ENCODE measurements at regions not wholly inside any gene's neighbourhood (a gene's known extent, or its start where the extent isn't known, plus 50 kb on each side); places are given as distances from the start of the nearest gene placed in this dataset.
"Not testable (repeated sequence)": the region's sequence is repeated elsewhere in the genome, so short reads cannot be mapped to it uniquely, and the experiment has no call there.

- H3K36me3 ChIP-seq (ENCODE audit: control insufficient read depth in 1 of 2, insufficient read depth in 2 of 2, low read length in 2 of 2); H2AFZ ChIP-seq (ENCODE audit: insufficient read depth, low read length, poor library complexity); H2BK120ac ChIP-seq (ENCODE audit: insufficient read depth, low read length, poor library complexity); H4K12ac ChIP-seq (ENCODE audit: low read depth, low read length); H2BK12ac ChIP-seq (ENCODE audit: low read length); H2BK5ac ChIP-seq (ENCODE audit: low read depth, low read length, poor library complexity); H3K27me3 ChIP-seq (ENCODE audit: insufficient read depth, low read length); H3K79me2 ChIP-seq (ENCODE audit: control insufficient read depth, insufficient read depth, low read length, poor library complexity); H3K14ac ChIP-seq (ENCODE audit: low read length); H2AK5ac ChIP-seq (ENCODE audit: low read length); H3K4me2 ChIP-seq (ENCODE audit: low read length); H3K9me3 ChIP-seq (ENCODE audit: insufficient read depth, low read depth, low read length); H3K27ac ChIP-seq (ENCODE audit: low read depth, low read length); H3K4me1 ChIP-seq (ENCODE audit: control insufficient read depth in 1 of 2, insufficient read depth in 2 of 2, low read length in 2 of 2); H4K8ac ChIP-seq (ENCODE audit: low read depth, low read length); H3K79me1 ChIP-seq (ENCODE audit: low read length); H3K23ac ChIP-seq (ENCODE audit: low read length); H3K18ac ChIP-seq (ENCODE audit: low read length); H3K9ac ChIP-seq (ENCODE audit: low read length); H4K91ac ChIP-seq (ENCODE audit: low read depth, low read length); H3K4ac ChIP-seq (ENCODE audit: low read depth, low read length); DNase-seq; H3K4me3 ChIP-seq (ENCODE audit: low read depth, low read length): not testable (repeated sequence)
- WGBS (ENCODE audit: extremely low coverage, insufficient coverage, insufficient read length), result no CpG with 5 or more reads among the region's 2 CpGs
These were observed 356.1 kb upstream of the NRP1 start for GRCh38 chr10:33690536-33690935.

- Histone ChIP-seq H3K27ac (ENCODE audit: low read depth, low read length) (no peak overlapping the region), H2BK5ac (ENCODE audit: low read depth, low read length, poor library complexity) (no peak overlapping the region), H3K4me3 (ENCODE audit: low read depth, low read length) (no peak overlapping the region), H2AK5ac (ENCODE audit: low read length) (no peak overlapping the region), H2AFZ (ENCODE audit: insufficient read depth, low read length, poor library complexity) (no peak overlapping the region), H3K4me1 (ENCODE audit: control insufficient read depth in 1 of 2, insufficient read depth in 2 of 2, low read length in 2 of 2) (no peaks in the 10 kb centered on the region), H3K79me1 (ENCODE audit: low read length) (no peaks in the 10 kb centered on the region), H3K36me3 (ENCODE audit: control insufficient read depth in 1 of 2, insufficient read depth in 2 of 2, low read length in 2 of 2) (no peaks in the 10 kb centered on the region), H4K91ac (ENCODE audit: low read depth, low read length) (no peak overlapping the region), H3K4ac (ENCODE audit: low read depth, low read length) (no peak overlapping the region), H4K12ac (ENCODE audit: low read depth, low read length) (no peak overlapping the region), H3K23ac (ENCODE audit: low read length) (no peak overlapping the region), H3K4me2 (ENCODE audit: low read length) (no peak overlapping the region), H3K9me3 (ENCODE audit: insufficient read depth, low read depth, low read length) (no peaks in the 10 kb centered on the region), H3K27me3 (ENCODE audit: insufficient read depth, low read length) (no peaks in the 10 kb centered on the region), H3K18ac (ENCODE audit: low read length) (no peak overlapping the region), H3K79me2 (ENCODE audit: control insufficient read depth, insufficient read depth, low read length, poor library complexity) (no peaks in the 10 kb centered on the region), H2BK12ac (ENCODE audit: low read length) (no peak overlapping the region), H3K9ac (ENCODE audit: low read length) (no peak overlapping the region), H4K8ac (ENCODE audit: low read depth, low read length) (no peak overlapping the region), H2BK120ac (ENCODE audit: insufficient read depth, low read length, poor library complexity) (no peak overlapping the region), H3K14ac (ENCODE audit: low read length) (no peak overlapping the region)
- WGBS (ENCODE audit: extremely low coverage, insufficient coverage, insufficient read length), result no CpG with 5 or more reads among the region's 2 CpGs
- DNase-seq, result no peak
These were observed 354.0 kb upstream of the NRP1 start for GRCh38 chr10:33688506-33688905.

- H3K27ac ChIP-seq (ENCODE audit: low read depth, low read length), result no peak overlapping the region
- no peaks in the 10 kb centered on the region for H3K9me3 ChIP-seq (ENCODE audit: insufficient read depth, low read depth, low read length)
- no peak overlapping the region for H3K23ac ChIP-seq (ENCODE audit: low read length)
- no peak overlapping the region for H4K12ac ChIP-seq (ENCODE audit: low read depth, low read length)
- DNase-seq, result no peak
- H3K18ac ChIP-seq (ENCODE audit: low read length), result no peak overlapping the region
- no peak overlapping the region for H3K4ac ChIP-seq (ENCODE audit: low read depth, low read length)
- no peak overlapping the region for H3K9ac ChIP-seq (ENCODE audit: low read length)
- no peaks in the 10 kb centered on the region for H3K36me3 ChIP-seq (ENCODE audit: control insufficient read depth in 1 of 2, insufficient read depth in 2 of 2, low read length in 2 of 2)
- H3K14ac ChIP-seq (ENCODE audit: low read length), result no peak overlapping the region
- H2BK5ac ChIP-seq (ENCODE audit: low read depth, low read length, poor library complexity), result no peak overlapping the region
- WGBS (ENCODE audit: extremely low coverage, insufficient coverage, insufficient read length), result no CpG with 5 or more reads among the region's 2 CpGs
- no peak overlapping the region for H2AFZ ChIP-seq (ENCODE audit: insufficient read depth, low read length, poor library complexity)
- H2BK12ac ChIP-seq (ENCODE audit: low read length), result no peak overlapping the region
- no peak overlapping the region for H3K4me2 ChIP-seq (ENCODE audit: low read length)
- H2AK5ac ChIP-seq (ENCODE audit: low read length), result no peak overlapping the region
- H4K8ac ChIP-seq (ENCODE audit: low read depth, low read length), result no peak overlapping the region
- no peak overlapping the region for H3K4me3 ChIP-seq (ENCODE audit: low read depth, low read length)
- no peaks in the 10 kb centered on the region for H3K79me1 ChIP-seq (ENCODE audit: low read length)
- no peak overlapping the region for H4K91ac ChIP-seq (ENCODE audit: low read depth, low read length)
- H3K27me3 ChIP-seq (ENCODE audit: insufficient read depth, low read length), result no peaks in the 10 kb centered on the region
- H3K79me2 ChIP-seq (ENCODE audit: control insufficient read depth, insufficient read depth, low read length, poor library complexity), result no peaks in the 10 kb centered on the region
- H2BK120ac ChIP-seq (ENCODE audit: insufficient read depth, low read length, poor library complexity), result no peak overlapping the region
- H3K4me1 ChIP-seq (ENCODE audit: control insufficient read depth in 1 of 2, insufficient read depth in 2 of 2, low read length in 2 of 2), result no peaks in the 10 kb centered on the region
These were observed 349.7 kb upstream of the NRP1 start for GRCh38 chr10:33684211-33684611.

- H3K23ac ChIP-seq (ENCODE audit: low read length), result no peak overlapping the region
These were observed 347.1 kb upstream of the NRP1 start for GRCh38 chr10:33681595-33681994.

More at GRCh38 chr10:33681595-33681994, 347.1 kb upstream of the NRP1 start:
- no peak overlapping the region for H4K12ac ChIP-seq (ENCODE audit: low read depth, low read length)
- DNase-seq, result no peak
- H3K4me2 ChIP-seq (ENCODE audit: low read length), result no peak overlapping the region
- no peak overlapping the region for H2BK12ac ChIP-seq (ENCODE audit: low read length)
- H3K36me3 ChIP-seq (ENCODE audit: control insufficient read depth in 1 of 2, insufficient read depth in 2 of 2, low read length in 2 of 2), result no peaks in the 10 kb centered on the region
- H3K79me1 ChIP-seq (ENCODE audit: low read length), result no peaks in the 10 kb centered on the region
- no peaks in the 10 kb centered on the region for H3K27me3 ChIP-seq (ENCODE audit: insufficient read depth, low read length)
- no peak overlapping the region for H3K4me3 ChIP-seq (ENCODE audit: low read depth, low read length)
- no peak overlapping the region for H4K8ac ChIP-seq (ENCODE audit: low read depth, low read length)
- no peaks in the 10 kb centered on the region for H3K9me3 ChIP-seq (ENCODE audit: insufficient read depth, low read depth, low read length)
- no peak overlapping the region for H2AFZ ChIP-seq (ENCODE audit: insufficient read depth, low read length, poor library complexity)
- no peak overlapping the region for H2BK5ac ChIP-seq (ENCODE audit: low read depth, low read length, poor library complexity)
- no peaks in the 10 kb centered on the region for H3K79me2 ChIP-seq (ENCODE audit: control insufficient read depth, insufficient read depth, low read length, poor library complexity)
- no peak overlapping the region for H3K27ac ChIP-seq (ENCODE audit: low read depth, low read length)
- no CpG with 5 or more reads among the region's 1 CpG for WGBS (ENCODE audit: extremely low coverage, insufficient coverage, insufficient read length)
- no peak overlapping the region for H3K18ac ChIP-seq (ENCODE audit: low read length)
- no peak overlapping the region for H4K91ac ChIP-seq (ENCODE audit: low read depth, low read length)
- no peak overlapping the region for H3K9ac ChIP-seq (ENCODE audit: low read length)
- H3K14ac ChIP-seq (ENCODE audit: low read length), result no peak overlapping the region
- H2AK5ac ChIP-seq (ENCODE audit: low read length), result no peak overlapping the region
- H3K4me1 ChIP-seq (ENCODE audit: control insufficient read depth in 1 of 2, insufficient read depth in 2 of 2, low read length in 2 of 2), result no peaks in the 10 kb centered on the region
- H3K4ac ChIP-seq (ENCODE audit: low read depth, low read length), result no peak overlapping the region
- H2BK120ac ChIP-seq (ENCODE audit: insufficient read depth, low read length, poor library complexity), result no peak overlapping the region

All from trophoblast cell (in vitro differentiated cells and primary cell).